ENCODE measurements at regions not wholly inside any gene's neighbourhood (a gene's known extent, or its start where the extent isn't known, plus 50 kb on each side); places are given as distances from the start of the nearest gene placed in this dataset.

DNA sequence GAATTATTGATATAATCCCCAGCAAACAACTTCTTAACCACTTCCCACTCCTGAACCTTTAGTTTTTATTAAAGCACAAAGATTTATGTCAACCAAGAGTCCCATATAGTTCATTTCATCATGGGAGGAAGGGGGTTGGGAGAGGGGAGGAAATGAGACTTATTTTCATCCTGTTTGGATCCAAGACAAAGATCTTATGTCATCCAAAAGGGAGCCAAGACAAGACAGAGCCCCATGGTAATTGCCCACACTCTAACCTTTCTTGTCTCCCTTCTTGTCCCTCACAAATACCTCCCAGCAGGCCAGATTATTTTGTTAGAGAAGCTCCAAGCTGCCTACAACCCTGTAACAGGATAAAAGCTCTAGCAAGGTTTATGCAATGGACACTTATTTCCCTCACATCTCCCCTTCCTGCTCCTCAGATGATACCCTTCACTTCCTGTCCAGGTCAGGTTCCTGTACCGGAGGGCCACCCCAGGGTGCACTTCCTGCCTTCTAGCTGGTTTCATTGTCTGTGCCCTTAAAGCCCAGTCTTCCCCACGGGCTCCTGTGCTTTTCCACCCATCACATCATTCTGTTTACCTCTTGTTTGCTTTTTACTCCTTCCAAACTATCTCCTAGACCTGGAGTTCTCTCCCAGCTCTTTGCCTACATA, 123.7 kb upstream of the MDM1 start:
- TF ChIP-seq, protein P1, sequence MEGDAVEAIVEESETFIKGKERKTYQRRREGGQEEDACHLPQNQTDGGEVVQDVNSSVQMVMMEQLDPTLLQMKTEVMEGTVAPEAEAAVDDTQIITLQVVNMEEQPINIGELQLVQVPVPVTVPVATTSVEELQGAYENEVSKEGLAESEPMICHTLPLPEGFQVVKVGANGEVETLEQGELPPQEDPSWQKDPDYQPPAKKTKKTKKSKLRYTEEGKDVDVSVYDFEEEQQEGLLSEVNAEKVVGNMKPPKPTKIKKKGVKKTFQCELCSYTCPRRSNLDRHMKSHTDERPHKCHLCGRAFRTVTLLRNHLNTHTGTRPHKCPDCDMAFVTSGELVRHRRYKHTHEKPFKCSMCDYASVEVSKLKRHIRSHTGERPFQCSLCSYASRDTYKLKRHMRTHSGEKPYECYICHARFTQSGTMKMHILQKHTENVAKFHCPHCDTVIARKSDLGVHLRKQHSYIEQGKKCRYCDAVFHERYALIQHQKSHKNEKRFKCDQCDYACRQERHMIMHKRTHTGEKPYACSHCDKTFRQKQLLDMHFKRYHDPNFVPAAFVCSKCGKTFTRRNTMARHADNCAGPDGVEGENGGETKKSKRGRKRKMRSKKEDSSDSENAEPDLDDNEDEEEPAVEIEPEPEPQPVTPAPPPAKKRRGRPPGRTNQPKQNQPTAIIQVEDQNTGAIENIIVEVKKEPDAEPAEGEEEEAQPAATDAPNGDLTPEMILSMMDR (conservative IDR thresholded peaks at IDR 0.05; ENCODE audit: low read depth, low read length) = no peak
- no peak for TF ChIP-seq EZH2phosphoT487 (IDR thresholded peaks at IDR 0.05; ENCODE audit: borderline replicate concordance, low read length)
- TF ChIP-seq EZH2 (IDR thresholded peaks at IDR 0.05; ENCODE audit: low read length, unreplicated experiment) = no peak
- ChIA-PET CTCF (no interaction called here), POLR2A (ENCODE audit: unreplicated experiment) (no interaction called here)
- BruUV-seq (replicated peaks) = no TSS peak
- Histone ChIP-seq H3K27ac (ENCODE audit: low read length) (no peak overlapping the region), H3K4me2 (ENCODE audit: low read length) (no peak overlapping the region), H3F3A (ENCODE audit: low read length, unreplicated experiment) (no peaks in the 10 kb centered on the region), H3K27me3 (ENCODE audit: low read length) (no peaks in the 10 kb centered on the region), H2AFZ (ENCODE audit: low read length) (no peak overlapping the region), H3K79me2 (ENCODE audit: low read length) (no peaks in the 10 kb centered on the region), H3K9ac (ENCODE audit: low read length) (no peak overlapping the region), H3K9me2 (replicated peaks; ENCODE audit: low read length) (no peaks in the 10 kb centered on the region), H3K4me1 (ENCODE audit: insufficient read depth, low read length) (peaks cover 19% of the 10 kb centered on the region; the same call in 1 of the 2 replicates), H3K36me3 (ENCODE audit: low read depth, low read length) (no peaks in the 10 kb centered on the region), H4K20me1 (ENCODE audit: low read length) (no peaks in the 10 kb centered on the region), H3K9me3 (ENCODE audit: low read length) (no peaks in the 10 kb centered on the region), H3K4me3 (ENCODE audit: low read length) (no peak overlapping the region)
- intact Hi-C loops (cut with micrococcal nuclease) = no loop called here
- no peak for DNase-seq
- no peak for ATAC-seq

DNA sequence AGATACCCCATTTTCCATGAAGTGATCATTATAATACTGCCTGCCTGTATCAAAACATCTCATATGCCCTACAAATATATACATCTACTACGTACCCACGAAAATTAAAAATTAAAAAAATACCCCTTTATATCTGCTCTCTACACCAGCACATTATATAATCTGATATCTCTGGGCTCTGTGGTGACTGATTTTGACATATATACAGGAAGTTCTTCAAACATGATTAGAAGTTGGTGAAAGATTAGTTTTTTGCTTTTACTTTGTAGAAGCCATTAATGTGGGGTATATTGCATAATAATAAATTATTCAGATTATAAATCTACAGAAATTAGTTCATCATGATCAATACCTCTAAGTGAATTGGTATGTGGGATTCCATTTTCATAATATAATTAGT, 126.7 kb upstream of the MDM1 start:
- no peaks in the 10 kb centered on the region for H3K27me3 ChIP-seq (ENCODE audit: low read length)
- BruUV-seq (replicated peaks) = no TSS peak
- no peak overlapping the region for H3K27ac ChIP-seq (ENCODE audit: low read length)
- H3K79me2 ChIP-seq (ENCODE audit: low read length) = no peaks in the 10 kb centered on the region
- no peak for ATAC-seq
- no peaks in the 10 kb centered on the region for H3K9me2 ChIP-seq (replicated peaks; ENCODE audit: low read length)
- intact Hi-C loops (cut with micrococcal nuclease) = no loop called here
- H3K4me2 ChIP-seq (ENCODE audit: low read length) = no peak overlapping the region
- H3K4me3 ChIP-seq (ENCODE audit: low read length) = no peak overlapping the region
- no peaks in the 10 kb centered on the region for H4K20me1 ChIP-seq (ENCODE audit: low read length)
- ChIA-PET CTCF (no interaction called here), POLR2A (ENCODE audit: unreplicated experiment) (no interaction called here)
- DNase-seq = no peak
- no peaks in the 10 kb centered on the region for H3F3A ChIP-seq (ENCODE audit: low read length, unreplicated experiment)
- TF ChIP-seq, protein P1 (conservative IDR thresholded peaks at IDR 0.05; ENCODE audit: low read depth, low read length) = no peak
- TF ChIP-seq EZH2phosphoT487 (IDR thresholded peaks at IDR 0.05; ENCODE audit: borderline replicate concordance, low read length) = no peak
- no peak for TF ChIP-seq EZH2 (IDR thresholded peaks at IDR 0.05; ENCODE audit: low read length, unreplicated experiment)
- peaks cover 11% of the 10 kb centered on the region; the same call in 1 of the 2 replicates for H3K4me1 ChIP-seq (ENCODE audit: insufficient read depth, low read length)
- H2AFZ ChIP-seq (ENCODE audit: low read length) = no peak overlapping the region
- H3K9ac ChIP-seq (ENCODE audit: low read length) = no peak overlapping the region
- no peaks in the 10 kb centered on the region for H3K36me3 ChIP-seq (ENCODE audit: low read depth, low read length)
- H3K9me3 ChIP-seq (ENCODE audit: low read length) = no peaks in the 10 kb centered on the region

DNA sequence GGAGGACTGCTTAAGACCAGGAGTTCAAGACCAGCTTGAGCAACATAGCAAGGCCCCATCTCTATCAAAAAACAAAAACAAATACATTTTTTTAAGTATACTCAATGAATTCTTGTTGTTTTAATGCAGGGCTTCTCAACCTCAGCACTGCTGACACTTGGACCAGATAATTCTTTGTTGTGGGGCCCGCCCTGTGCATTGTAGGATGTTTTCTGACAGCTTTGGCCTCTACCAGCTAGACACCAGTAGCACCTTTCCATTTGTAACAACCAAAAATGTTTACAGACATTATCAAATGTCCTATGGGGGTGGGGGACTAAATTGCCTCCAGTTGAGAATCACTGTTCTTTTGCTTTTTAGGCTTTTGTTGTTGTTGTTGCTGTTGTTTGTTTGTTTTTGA, 128.1 kb upstream of the MDM1 start:
- H3K36me3 ChIP-seq (ENCODE audit: low read depth, low read length) = no peaks in the 10 kb centered on the region
- intact Hi-C loops (cut with micrococcal nuclease) = no loop called here
- ATAC-seq (no peak), DNase-seq (no peak)
- H2AFZ ChIP-seq (ENCODE audit: low read length) = no peak overlapping the region
- BruUV-seq (replicated peaks) = no TSS peak
- no peaks in the 10 kb centered on the region for H3K9me2 ChIP-seq (replicated peaks; ENCODE audit: low read length)
- H3K27me3 ChIP-seq (ENCODE audit: low read length) = no peaks in the 10 kb centered on the region
- H3F3A ChIP-seq (ENCODE audit: low read length, unreplicated experiment) = no peaks in the 10 kb centered on the region
- POLR2A ChIA-PET (ENCODE audit: unreplicated experiment) = no interaction called here
- no peak overlapping the region for H3K4me2 ChIP-seq (ENCODE audit: low read length)
- H4K20me1 ChIP-seq (ENCODE audit: low read length) = no peaks in the 10 kb centered on the region
- peaks cover 5% of the 10 kb centered on the region; the same call in 1 of the 2 replicates for H3K4me1 ChIP-seq (ENCODE audit: insufficient read depth, low read length)
- TF ChIP-seq, protein P1 (conservative IDR thresholded peaks at IDR 0.05; ENCODE audit: low read depth, low read length) = no peak
- TF ChIP-seq EZH2 (IDR thresholded peaks at IDR 0.05; ENCODE audit: low read length, unreplicated experiment) = no peak
- no peak for TF ChIP-seq EZH2phosphoT487 (IDR thresholded peaks at IDR 0.05; ENCODE audit: borderline replicate concordance, low read length)
- no peak overlapping the region for H3K27ac ChIP-seq (ENCODE audit: low read length)
- CTCF ChIA-PET = no interaction called here
- H3K4me3 ChIP-seq (ENCODE audit: low read length) = no peak overlapping the region
- no peaks in the 10 kb centered on the region for H3K79me2 ChIP-seq (ENCODE audit: low read length)
- H3K9ac ChIP-seq (ENCODE audit: low read length) = no peak overlapping the region
- H3K9me3 ChIP-seq (ENCODE audit: low read length) = no peaks in the 10 kb centered on the region
